ENCODE measurements at regions not wholly inside any gene's neighbourhood (a gene's known extent, or its start where the extent isn't known, plus 50 kb on each side); places are given as distances from the start of the nearest gene placed in this dataset.
A peak's percentile ranks its signal among the peaks of the same experiment; 100 is the strongest.

- intact Hi-C loops (cut with micrococcal nuclease): no loop called here
- no peaks in the 10 kb centered on the region for H3K9me3 ChIP-seq (ENCODE audit: control insufficient read depth in 2 of 3, low read length in 3 of 3)
- ATAC-seq: no peak
Measured at GRCh38 chr2:104385743-104386142, 468.2 kb upstream of the POU3F3 start.

GRCh38 chr2:104388296-104388695 lies 465.6 kb upstream of the POU3F3 start:
- no peak overlapping the region for H3K27ac ChIP-seq (ENCODE audit: low read depth, low read length)
- peaks cover 0 to 11% of the 10 kb centered on the region in 2 donors for H3K27me3 ChIP-seq (ENCODE audit: control insufficient read depth in 2 of 2, insufficient read depth in 2 of 2, low read length in 2 of 2)
- no peak overlapping the region for H3K4me3 Mint-ChIP-seq
- no peak for DNase-seq
- H3K9me3 Mint-ChIP-seq: peaks cover 0 to 10% (median under 1%) of the 10 kb centered on the region in 11 donors
- no peaks in the 10 kb centered on the region for H3K36me3 ChIP-seq (ENCODE audit: control insufficient read depth in 2 of 3, insufficient read depth in 3 of 3, low read length in 3 of 3)
- H3K27ac Mint-ChIP-seq: no peak overlapping the region
- H3K27me3 Mint-ChIP-seq: peaks cover 0 to 47% (median 23%) of the 10 kb centered on the region in 5 donors
- no peaks in the 10 kb centered on the region for H3K4me1 Mint-ChIP-seq
- ATAC-seq: no peak
- peaks cover 0 to 5% (median 0%) of the 10 kb centered on the region in 5 donors for H3K36me3 Mint-ChIP-seq
- no peaks in the 10 kb centered on the region for H3K9me3 ChIP-seq (ENCODE audit: control insufficient read depth in 2 of 3, low read length in 3 of 3)
- ChIA-PET CTCF (no interaction called here), POLR2A (no interaction called here)
- no peaks in the 10 kb centered on the region for H3K4me1 ChIP-seq (ENCODE audit: control insufficient read depth in 2 of 2, insufficient read depth in 2 of 2, low read length in 2 of 2)
- H3K4me3 ChIP-seq (ENCODE audit: low read length): no peak overlapping the region
- intact Hi-C loops (cut with micrococcal nuclease): no loop called here

More at GRCh38 chr2:104385743-104386142, 468.2 kb upstream of the POU3F3 start:
- H3K4me1 Mint-ChIP-seq: no peaks in the 10 kb centered on the region
- Histone ChIP-seq H3K36me3 (ENCODE audit: control insufficient read depth in 2 of 3, insufficient read depth in 3 of 3, low read length in 3 of 3) (no peaks in the 10 kb centered on the region), H3K4me3 (ENCODE audit: low read length) (no peak overlapping the region), H3K27me3 (ENCODE audit: control insufficient read depth in 2 of 2, insufficient read depth in 2 of 2, low read length in 2 of 2) (peaks cover 0 to 11% of the 10 kb centered on the region in 2 donors), H3K27ac (ENCODE audit: low read depth, low read length) (no peak overlapping the region), H3K4me1 (ENCODE audit: control insufficient read depth in 2 of 2, insufficient read depth in 2 of 2, low read length in 2 of 2) (no peaks in the 10 kb centered on the region)
- peaks cover 0 to 10% (median 0%) of the 10 kb centered on the region in 11 donors for H3K9me3 Mint-ChIP-seq
- no peak overlapping the region for H3K4me3 Mint-ChIP-seq
- POLR2A ChIA-PET: no interaction called here
- H3K27ac Mint-ChIP-seq: no peak overlapping the region
- H3K27me3 Mint-ChIP-seq: peaks cover 0 to 33% (median 18%) of the 10 kb centered on the region in 5 donors
- peaks cover 0 to 5% (median 0%) of the 10 kb centered on the region in 5 donors for H3K36me3 Mint-ChIP-seq
- DNase-seq: no peak
- CTCF ChIA-PET: no interaction called here

GRCh38 chr2:104402825-104403224 lies 451.1 kb upstream of the POU3F3 start:
- Histone ChIP-seq H3K4me1 (ENCODE audit: control insufficient read depth in 2 of 2, insufficient read depth in 2 of 2, low read length in 2 of 2) (no peaks in the 10 kb centered on the region), H3K27ac (ENCODE audit: low read depth, low read length) (no peak overlapping the region), H3K27me3 (ENCODE audit: control insufficient read depth in 2 of 2, insufficient read depth in 2 of 2, low read length in 2 of 2) (no peaks in the 10 kb centered on the region), H3K9me3 (ENCODE audit: control insufficient read depth in 2 of 3, low read length in 3 of 3) (no peaks in the 10 kb centered on the region), H3K36me3 (ENCODE audit: control insufficient read depth in 2 of 3, insufficient read depth in 3 of 3, low read length in 3 of 3) (no peaks in the 10 kb centered on the region), H3K4me3 (ENCODE audit: low read length) (no peak overlapping the region)
- intact Hi-C loops (cut with micrococcal nuclease): no loop called here
- no peak overlapping the region for H3K27ac Mint-ChIP-seq
- DNase-seq (no peak), ATAC-seq (no peak)
- H3K4me3 Mint-ChIP-seq: no peak overlapping the region
- H3K4me1 Mint-ChIP-seq: no peaks in the 10 kb centered on the region
- ChIA-PET POLR2A (no interaction called here), CTCF (interaction anchor here (0.9 kb wide), 1 partner anchor 87 kb away, joined by 3 read pairs; no protein-coding TSS in a partner anchor)
- H3K9me3 Mint-ChIP-seq: peaks cover 0 to 3% (median 0%) of the 10 kb centered on the region in 11 donors
- H3K27me3 Mint-ChIP-seq: peaks cover 0 to 6% (median 4%) of the 10 kb centered on the region in 5 donors
- no peaks in the 10 kb centered on the region for H3K36me3 Mint-ChIP-seq

- no peak overlapping the region for H3K4me3 Mint-ChIP-seq
- ChIA-PET POLR2A (no interaction called here), CTCF (no interaction called here)
- peaks cover 0 to 3% (median 0%) of the 10 kb centered on the region in 11 donors for H3K9me3 Mint-ChIP-seq
- DNase-seq: no peak
- H3K4me1 Mint-ChIP-seq: no peaks in the 10 kb centered on the region
- Histone ChIP-seq H3K4me1 (ENCODE audit: control insufficient read depth in 2 of 2, insufficient read depth in 2 of 2, low read length in 2 of 2) (no peaks in the 10 kb centered on the region), H3K9me3 (ENCODE audit: control insufficient read depth in 2 of 3, low read length in 3 of 3) (no peaks in the 10 kb centered on the region), H3K27me3 (ENCODE audit: control insufficient read depth in 2 of 2, insufficient read depth in 2 of 2, low read length in 2 of 2) (no peaks in the 10 kb centered on the region), H3K36me3 (ENCODE audit: control insufficient read depth in 2 of 3, insufficient read depth in 3 of 3, low read length in 3 of 3) (no peaks in the 10 kb centered on the region), H3K27ac (ENCODE audit: low read depth, low read length) (no peak overlapping the region), H3K4me3 (ENCODE audit: low read length) (no peak overlapping the region)
- no peaks in the 10 kb centered on the region for H3K36me3 Mint-ChIP-seq
- intact Hi-C loops (cut with micrococcal nuclease): no loop called here
- H3K27me3 Mint-ChIP-seq: peaks cover 0 to 6% (median 4%) of the 10 kb centered on the region in 5 donors
- peak overlapping the region in 1 of 9 donors; percentile 29 for H3K27ac Mint-ChIP-seq
- no peak for ATAC-seq
Measured at GRCh38 chr2:104404526-104404925, 449.4 kb upstream of the POU3F3 start.

GRCh38 chr2:104405623-104406022 lies 448.3 kb upstream of the POU3F3 start:
- H3K27ac ChIP-seq (ENCODE audit: low read depth, low read length): no peak overlapping the region
- DNase-seq (no peak), ATAC-seq (no peak)
- H3K4me3 ChIP-seq (ENCODE audit: low read length): no peak overlapping the region
- H3K4me1 Mint-ChIP-seq: no peaks in the 10 kb centered on the region
- no peaks in the 10 kb centered on the region for H3K9me3 ChIP-seq (ENCODE audit: control insufficient read depth in 2 of 3, low read length in 3 of 3)
- intact Hi-C loops (cut with micrococcal nuclease): no loop called here
- peaks cover 0 to 8% (median 4%) of the 10 kb centered on the region in 5 donors for H3K27me3 Mint-ChIP-seq
- peaks cover 0 to 3% (median 0%) of the 10 kb centered on the region in 11 donors for H3K9me3 Mint-ChIP-seq
- no peaks in the 10 kb centered on the region for H3K36me3 ChIP-seq (ENCODE audit: control insufficient read depth in 2 of 3, insufficient read depth in 3 of 3, low read length in 3 of 3)
- no peaks in the 10 kb centered on the region for H3K36me3 Mint-ChIP-seq
- CTCF ChIA-PET: no interaction called here
- H3K4me1 ChIP-seq (ENCODE audit: control insufficient read depth in 2 of 2, insufficient read depth in 2 of 2, low read length in 2 of 2): no peaks in the 10 kb centered on the region
- no peak overlapping the region for H3K27ac Mint-ChIP-seq
- POLR2A ChIA-PET: no interaction called here
- H3K4me3 Mint-ChIP-seq: no peak overlapping the region
- no peaks in the 10 kb centered on the region for H3K27me3 ChIP-seq (ENCODE audit: control insufficient read depth in 2 of 2, insufficient read depth in 2 of 2, low read length in 2 of 2)

GRCh38 chr2:104406261-104406726 lies 447.6 kb upstream of the POU3F3 start:
- no peak overlapping the region for H3K4me3 Mint-ChIP-seq
- peaks cover 0 to 3% (median 0%) of the 10 kb centered on the region in 11 donors for H3K9me3 Mint-ChIP-seq
- Histone ChIP-seq H3K27ac (ENCODE audit: low read depth, low read length) (no peak overlapping the region), H3K9me3 (ENCODE audit: control insufficient read depth in 2 of 3, low read length in 3 of 3) (no peaks in the 10 kb centered on the region), H3K27me3 (ENCODE audit: control insufficient read depth in 2 of 2, insufficient read depth in 2 of 2, low read length in 2 of 2) (no peaks in the 10 kb centered on the region), H3K4me1 (ENCODE audit: control insufficient read depth in 2 of 2, insufficient read depth in 2 of 2, low read length in 2 of 2) (no peaks in the 10 kb centered on the region), H3K4me3 (ENCODE audit: low read length) (no peak overlapping the region), H3K36me3 (ENCODE audit: control insufficient read depth in 2 of 3, insufficient read depth in 3 of 3, low read length in 3 of 3) (no peaks in the 10 kb centered on the region)
- peaks cover 0 to 11% (median 4%) of the 10 kb centered on the region in 5 donors for H3K27me3 Mint-ChIP-seq
- no peaks in the 10 kb centered on the region for H3K4me1 Mint-ChIP-seq
- no peak overlapping the region for H3K27ac Mint-ChIP-seq
- CTCF ChIA-PET: no interaction called here
- H3K36me3 Mint-ChIP-seq: no peaks in the 10 kb centered on the region
- ATAC-seq: no peak
- POLR2A ChIA-PET: no interaction called here
- intact Hi-C loops (cut with micrococcal nuclease): no loop called here
- DNase-seq: no peak

- Mint-ChIP-seq H3K4me3 (no peak overlapping the region), H3K9me3 (peaks cover 0 to 3% (median 0%) of the 10 kb centered on the region in 11 donors), H3K27me3 (peaks cover 0 to 10% (median 4%) of the 10 kb centered on the region in 5 donors), H3K4me1 (no peaks in the 10 kb centered on the region), H3K36me3 (no peaks in the 10 kb centered on the region), H3K27ac (no peak overlapping the region)
- Histone ChIP-seq H3K27me3 (ENCODE audit: control insufficient read depth in 2 of 2, insufficient read depth in 2 of 2, low read length in 2 of 2) (no peaks in the 10 kb centered on the region), H3K9me3 (ENCODE audit: control insufficient read depth in 2 of 3, low read length in 3 of 3) (no peaks in the 10 kb centered on the region), H3K36me3 (ENCODE audit: control insufficient read depth in 2 of 3, insufficient read depth in 3 of 3, low read length in 3 of 3) (no peaks in the 10 kb centered on the region), H3K27ac (ENCODE audit: low read depth, low read length) (no peak overlapping the region), H3K4me1 (ENCODE audit: control insufficient read depth in 2 of 2, insufficient read depth in 2 of 2, low read length in 2 of 2) (no peaks in the 10 kb centered on the region), H3K4me3 (ENCODE audit: low read length) (no peak overlapping the region)
- DNase-seq (no peak), ATAC-seq (no peak)
- ChIA-PET POLR2A (no interaction called here), CTCF (no interaction called here)
- intact Hi-C loops (cut with micrococcal nuclease): no loop called here
Measured at GRCh38 chr2:104407641-104408040, 446.3 kb upstream of the POU3F3 start.

Measured in naive thymus-derived CD4-positive, alpha-beta T cell (primary cell).